HG02840 (cell line): ENCODE measurements at regions not wholly inside any gene's neighbourhood (a gene's known extent, or its start where the extent isn't known, plus 50 kb on each side); places are given as distances from the start of the nearest gene placed in this dataset.
"Not testable (repeated sequence)": the region's sequence is repeated elsewhere in the genome, so short reads cannot be mapped to it uniquely, and the experiment has no call there.

Experiments
- ATAC-seq: cut with Tn5 transposase; IDR thresholded peaks from one replicate; pipeline ENCODE4 v1.9.1; 2021; ENCODE audit warnings: mild to moderate bottlenecking, moderate library complexity, moderate number of reproducible peaks; ENCODE audit not compliant: unreplicated experiment, low FRiP score

- ATAC-seq: no peak
These were observed 126.9 kb upstream of the ANKH start for GRCh38 chr5:14998491-14998890.

- ATAC-seq: no peak
These were observed 125.4 kb upstream of the ANKH start for GRCh38 chr5:14996997-14997396.

- no peak for ATAC-seq
These were observed 123.7 kb upstream of the ANKH start for GRCh38 chr5:14995229-14995628.

GRCh38 chr5:14993459-14994133 lies 122.0 kb upstream of the ANKH start:
- not testable (repeated sequence) for ATAC-seq

- peak; percentile 83 for ATAC-seq
These were observed 121.3 kb upstream of the ANKH start for GRCh38 chr5:14992751-14993458.

- no peak for ATAC-seq
These were observed 116.6 kb upstream of the ANKH start for GRCh38 chr5:14988223-14988622.

GRCh38 chr5:14986413-14986812 lies 114.8 kb upstream of the ANKH start:
- ATAC-seq: no peak

- no peak for ATAC-seq
These were observed 112.3 kb upstream of the ANKH start for GRCh38 chr5:14983666-14984441.

- no peak for ATAC-seq
These were observed 109.1 kb upstream of the ANKH start for GRCh38 chr5:14980698-14981097.

- no peak for ATAC-seq
These were observed 105.6 kb upstream of the ANKH start for GRCh38 chr5:14977058-14977685.

- no peak for ATAC-seq
These were observed 104.9 kb upstream of the ANKH start for GRCh38 chr5:14976486-14976885.

- ATAC-seq: no peak
These were observed 100.3 kb upstream of the ANKH start for GRCh38 chr5:14971873-14972272.

- no peak for ATAC-seq
These were observed 97.2 kb upstream of the ANKH start for GRCh38 chr5:14968796-14969195.

GRCh38 chr5:14967166-14967565 lies 95.6 kb upstream of the ANKH start:
- no peak for ATAC-seq

GRCh38 chr5:14965815-14966214 lies 94.2 kb upstream of the ANKH start:
- no peak for ATAC-seq

GRCh38 chr5:14962604-14963003 lies 91.0 kb upstream of the ANKH start:
- ATAC-seq: no peak

GRCh38 chr5:14960120-14960462 lies 88.5 kb upstream of the ANKH start:
- ATAC-seq: no peak

GRCh38 chr5:14959399-14960119 lies 88.0 kb upstream of the ANKH start:
- no peak for ATAC-seq

GRCh38 chr5:14958188-14958587 lies 86.6 kb upstream of the ANKH start:
- no peak for ATAC-seq

- no peak for ATAC-seq
These were observed 85.0 kb upstream of the ANKH start for GRCh38 chr5:14956423-14957046.
